Fibroblast of lung (primary cell): ENCODE measurements at regions not wholly inside any gene's neighbourhood (a gene's known extent, or its start where the extent isn't known, plus 50 kb on each side); places are given as distances from the start of the nearest gene placed in this dataset.

ENCODE experiments used
- EZH2 ChIP-seq: IDR thresholded peaks from 2 replicates; pipeline ENCODE4 v1.5.1; 2012; ENCODE audit warnings: low read length, control low read depth, mild to moderate bottlenecking; ENCODE audit errors: missing control alignments
- TF ChIP-seq, protein P1 (sequence below), 2 donors: IDR thresholded peaks in 1 of 2; conservative IDR thresholded peaks in 1 of 2; 1 replicate in 1 of 2; 2 replicates in 1 of 2; pipeline ENCODE4 v1.5.1; 2011 to 2012; ENCODE audit warnings: low read length in 2 of 2, control low read depth in 1 of 2, inconsistent platforms in 1 of 2, low read depth in 1 of 2, mild to moderate bottlenecking in 1 of 2

DNA sequence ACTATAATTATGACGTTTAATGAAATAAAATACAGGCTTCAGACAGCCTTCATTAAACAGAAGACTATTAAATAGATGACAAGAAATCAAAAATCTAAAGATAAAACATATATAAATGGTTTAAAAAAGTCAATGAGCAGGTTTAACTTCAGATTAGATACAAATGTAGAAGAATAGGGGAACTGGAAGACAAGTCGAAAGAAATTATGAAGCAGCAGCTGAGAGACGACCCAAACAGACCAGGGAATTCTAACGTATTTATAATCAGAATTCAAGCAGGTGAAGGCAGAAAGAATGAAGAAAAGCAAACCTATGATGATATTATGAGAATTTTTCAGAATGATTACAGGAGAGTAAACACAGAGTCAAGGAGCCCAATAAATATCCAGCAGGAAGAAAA is 235.1 kb upstream of the XYLT1 start:
- no peak for TF ChIP-seq EZH2
- TF ChIP-seq, protein P1, sequence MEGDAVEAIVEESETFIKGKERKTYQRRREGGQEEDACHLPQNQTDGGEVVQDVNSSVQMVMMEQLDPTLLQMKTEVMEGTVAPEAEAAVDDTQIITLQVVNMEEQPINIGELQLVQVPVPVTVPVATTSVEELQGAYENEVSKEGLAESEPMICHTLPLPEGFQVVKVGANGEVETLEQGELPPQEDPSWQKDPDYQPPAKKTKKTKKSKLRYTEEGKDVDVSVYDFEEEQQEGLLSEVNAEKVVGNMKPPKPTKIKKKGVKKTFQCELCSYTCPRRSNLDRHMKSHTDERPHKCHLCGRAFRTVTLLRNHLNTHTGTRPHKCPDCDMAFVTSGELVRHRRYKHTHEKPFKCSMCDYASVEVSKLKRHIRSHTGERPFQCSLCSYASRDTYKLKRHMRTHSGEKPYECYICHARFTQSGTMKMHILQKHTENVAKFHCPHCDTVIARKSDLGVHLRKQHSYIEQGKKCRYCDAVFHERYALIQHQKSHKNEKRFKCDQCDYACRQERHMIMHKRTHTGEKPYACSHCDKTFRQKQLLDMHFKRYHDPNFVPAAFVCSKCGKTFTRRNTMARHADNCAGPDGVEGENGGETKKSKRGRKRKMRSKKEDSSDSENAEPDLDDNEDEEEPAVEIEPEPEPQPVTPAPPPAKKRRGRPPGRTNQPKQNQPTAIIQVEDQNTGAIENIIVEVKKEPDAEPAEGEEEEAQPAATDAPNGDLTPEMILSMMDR (conservative IDR thresholded peaks at IDR 0.05 in 1 of 2, IDR thresholded peaks at IDR 0.05 in 1 of 2; ENCODE audit: low read depth in 1 of 2, low read length in 2 of 2), result no peak
